SW480 (cell line): ENCODE measurements at regions not wholly inside any gene's neighbourhood (a gene's known extent, or its start where the extent isn't known, plus 50 kb on each side); places are given as distances from the start of the nearest gene placed in this dataset.
A peak's percentile ranks its signal among the peaks of the same experiment; 100 is the strongest.

Experiments
- DNase-seq: peaks from one replicate; pipeline ENCODE4 v3.0.0-alpha.2; 2016; ENCODE audit warnings: low spot score

DNA sequence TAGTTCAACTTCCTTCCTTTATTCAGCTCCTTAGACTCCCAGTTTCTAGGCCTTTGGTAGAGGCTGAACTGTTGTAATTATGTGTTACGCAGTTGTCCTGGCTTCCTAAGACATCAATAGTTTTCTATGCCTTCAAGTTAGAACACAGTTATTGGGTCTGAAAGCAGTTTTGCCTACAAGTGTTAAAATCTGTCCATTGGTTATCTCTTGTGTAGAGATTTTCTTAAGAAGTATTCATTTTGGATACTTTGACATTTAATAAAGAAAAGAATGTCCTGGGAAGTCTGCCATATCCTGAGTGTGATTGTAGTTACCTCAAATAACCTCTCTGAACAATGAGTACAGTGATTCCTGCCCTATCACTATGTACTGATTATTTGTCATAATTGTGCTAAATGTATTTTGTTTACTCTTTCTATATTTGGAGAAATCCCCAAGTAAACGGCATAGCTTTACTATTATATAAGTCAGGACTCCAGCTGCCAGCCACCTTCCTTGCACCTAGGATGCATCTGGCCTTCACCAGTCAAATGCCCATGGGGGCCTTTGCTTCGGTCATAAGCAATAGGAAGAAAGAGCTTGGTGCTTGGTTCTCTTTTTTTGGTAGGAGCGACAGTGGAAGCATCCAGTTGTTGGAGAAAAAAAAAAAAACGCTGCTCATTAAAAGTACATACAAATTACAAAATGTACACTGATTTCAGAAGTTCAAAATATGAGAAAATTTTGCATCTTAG, 449.5 kb upstream of the PKDCC start:
- DNase-seq, result no peak

DNA sequence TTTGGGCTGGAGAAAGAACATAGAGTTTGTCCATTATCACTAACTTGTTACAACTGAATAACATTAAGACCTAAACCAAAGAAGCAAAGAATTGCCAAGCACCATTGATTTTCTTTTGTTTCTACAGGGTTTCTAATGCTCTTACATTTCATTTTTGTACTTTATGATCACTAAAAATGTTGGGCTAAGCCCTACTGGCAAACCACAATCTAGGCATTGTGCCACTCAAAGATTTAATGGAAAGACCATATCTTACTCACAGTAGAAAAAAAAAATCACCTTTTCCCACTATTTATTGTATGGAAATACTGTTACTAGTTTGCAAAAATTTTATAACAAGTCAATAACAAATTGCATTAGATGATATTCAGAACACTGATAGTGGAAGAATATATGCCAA, 447.4 kb upstream of the PKDCC start:
- DNase-seq, result no peak

DNA sequence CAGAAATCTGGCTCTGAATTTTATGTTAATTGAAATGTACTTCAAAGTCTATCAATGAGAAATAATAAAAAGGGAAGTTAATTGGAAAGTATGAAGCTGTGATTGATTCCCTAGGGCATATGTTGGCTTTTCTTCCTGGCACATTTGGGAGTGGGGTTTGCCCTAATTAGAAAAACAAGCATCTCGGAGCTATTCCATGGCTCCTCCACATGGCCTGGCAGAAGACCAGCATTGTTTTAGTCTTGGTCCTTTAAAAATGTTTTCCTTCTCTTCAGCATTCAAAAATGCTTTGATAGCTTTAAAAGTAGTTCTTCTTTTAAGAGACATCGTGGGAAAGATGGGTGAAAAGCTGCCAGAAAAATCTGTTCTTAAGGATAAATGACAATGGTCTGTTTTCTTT, 445.5 kb upstream of the PKDCC start:
- no peak for DNase-seq

DNA sequence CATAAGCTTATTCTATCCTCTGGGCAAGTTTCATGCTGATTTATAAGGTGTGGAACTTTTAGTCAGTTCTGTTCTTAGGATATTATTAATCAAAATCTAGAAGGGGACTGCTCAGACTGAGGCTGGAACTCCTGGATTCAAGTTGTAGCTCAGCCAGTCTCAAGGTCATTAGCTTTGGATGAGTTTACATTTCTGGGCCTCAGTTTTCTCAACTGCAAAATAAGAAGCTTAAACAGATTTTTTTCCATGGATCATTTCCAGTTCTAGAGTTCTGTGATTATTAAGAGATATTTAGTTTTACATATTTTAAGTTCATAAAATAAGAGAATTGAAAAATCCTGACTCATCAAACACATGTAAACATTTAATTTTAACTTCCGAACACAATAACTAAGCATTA, 442.5 kb upstream of the PKDCC start:
- DNase-seq, result no peak

DNA sequence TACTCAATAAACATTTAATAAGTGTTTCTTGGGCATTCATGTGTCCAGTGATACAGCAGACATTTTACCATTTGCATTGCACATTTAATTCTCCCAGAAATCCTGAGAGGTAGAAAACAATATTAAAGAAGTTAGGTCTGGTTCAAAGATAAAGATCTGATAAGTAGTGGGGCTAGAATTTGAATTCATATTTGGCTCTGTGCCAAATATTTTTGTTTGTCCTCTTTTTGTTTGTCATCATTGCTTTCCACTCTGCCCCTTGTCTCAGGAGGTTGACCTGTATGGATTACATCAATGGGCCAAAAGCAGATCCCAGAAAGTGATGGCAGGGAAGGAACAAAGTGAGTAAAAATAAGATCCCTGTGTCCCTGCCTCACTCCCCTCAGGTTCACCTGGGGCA, 441.9 kb upstream of the PKDCC start:
- DNase-seq, result no peak

DNA sequence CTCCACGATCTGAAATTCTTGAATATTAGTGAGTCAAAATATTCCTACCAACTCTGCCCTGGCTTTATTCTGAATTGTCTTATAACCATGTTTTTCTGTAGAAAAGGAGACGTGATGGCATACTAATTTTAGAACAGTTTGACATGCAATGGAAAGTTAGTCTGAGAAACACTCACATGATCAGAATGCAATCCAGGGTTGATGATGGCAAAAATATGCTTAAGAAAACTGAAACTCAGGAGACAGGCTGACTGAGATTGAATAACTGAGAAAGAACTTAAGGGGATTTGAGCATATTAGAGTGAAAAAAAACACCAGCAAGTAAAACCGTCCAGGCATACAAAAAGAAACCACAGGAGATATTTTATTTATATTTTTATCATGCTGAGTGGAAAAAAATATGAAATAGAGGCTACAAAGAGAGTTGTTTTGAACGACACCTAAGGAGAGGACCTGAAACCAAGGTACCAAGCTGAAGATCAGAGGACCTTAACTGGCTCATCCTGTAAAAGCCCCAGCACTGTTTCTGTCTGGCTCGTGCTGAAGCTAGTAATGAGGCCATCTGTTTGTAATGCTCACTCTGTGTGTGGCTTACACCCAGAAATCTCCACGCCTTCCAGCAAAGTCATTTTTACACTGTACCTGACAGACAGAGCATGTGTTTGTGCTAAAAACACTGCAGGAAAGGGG, 437.2 kb upstream of the PKDCC start:
- no peak for DNase-seq

DNA sequence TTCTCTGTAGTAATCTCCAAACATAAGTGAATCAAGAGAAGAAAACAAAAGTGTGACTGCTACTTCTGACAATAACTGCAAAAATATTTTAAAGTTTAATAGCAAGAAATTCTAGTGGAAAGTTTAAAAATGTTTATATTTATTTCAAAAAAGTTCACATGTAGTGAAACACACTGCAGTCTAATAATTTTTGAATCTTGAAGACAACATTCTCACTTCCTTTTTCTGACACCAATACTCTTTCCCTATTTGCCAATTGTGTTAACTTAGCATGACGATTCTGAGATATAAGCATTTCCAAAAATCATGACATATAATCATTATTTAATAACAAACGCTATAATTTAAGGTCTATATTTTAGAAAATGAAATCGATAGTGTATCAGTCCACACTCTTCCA, 429.1 kb upstream of the PKDCC start:
- DNase-seq, result no peak

DNA sequence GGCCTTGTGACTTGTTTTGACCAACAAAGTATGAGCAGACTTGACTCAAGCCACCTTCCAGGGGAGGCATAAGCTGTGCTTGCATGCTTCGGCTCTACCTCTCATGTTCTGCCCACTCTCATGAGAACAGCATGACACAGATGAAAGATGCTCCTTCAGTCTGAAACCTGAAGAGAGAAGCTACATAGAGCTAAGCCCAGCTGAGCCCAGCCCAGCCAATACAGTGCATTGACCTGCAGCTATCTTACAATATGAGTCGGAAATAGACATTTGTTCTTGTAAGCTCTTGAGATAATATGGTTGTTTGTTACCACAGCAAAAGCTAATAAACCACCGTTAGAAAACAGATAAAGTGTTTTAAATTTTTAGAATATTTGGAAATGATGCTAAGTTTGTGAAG, 426.7 kb upstream of the PKDCC start:
- DNase-seq, result no peak

DNA sequence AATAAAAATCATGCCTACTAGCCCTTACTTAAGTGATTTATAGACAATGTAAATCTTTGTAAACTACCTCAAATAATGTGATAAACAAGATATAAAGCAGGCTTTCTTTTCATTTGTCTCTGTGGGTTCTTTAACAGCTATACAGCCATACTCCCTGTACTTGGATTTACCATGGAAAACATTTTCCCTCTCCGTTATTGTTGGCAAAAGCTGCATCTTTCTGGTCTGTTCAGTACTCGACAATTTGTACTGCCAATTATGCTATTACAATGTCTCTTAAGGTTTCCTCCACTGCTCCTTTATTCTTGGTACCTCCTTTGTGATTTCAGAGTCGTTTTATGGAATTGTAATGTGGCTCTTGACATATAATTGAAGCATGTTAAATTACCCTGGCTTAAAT, 426.3 kb upstream of the PKDCC start:
- no peak for DNase-seq

DNA sequence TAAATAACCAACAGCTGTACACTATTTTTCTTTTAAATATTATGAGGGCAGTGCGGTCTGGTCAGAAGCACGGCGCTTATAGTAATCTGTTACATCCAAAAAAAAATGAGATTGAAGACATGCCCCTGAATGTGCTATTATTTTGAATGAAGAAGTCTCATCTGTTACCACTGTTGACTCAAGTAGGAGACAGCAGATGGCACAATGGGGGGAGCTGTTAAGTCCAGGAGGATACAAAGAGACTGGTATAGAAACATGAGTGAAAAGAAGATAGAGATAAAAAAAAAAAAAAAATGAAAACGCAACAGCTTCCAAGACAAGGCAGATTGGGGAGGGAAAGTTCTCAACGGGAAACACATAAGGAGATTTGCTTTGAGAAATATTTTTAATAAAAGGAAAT, 425.5 kb upstream of the PKDCC start:
- DNase-seq, result no peak

DNA sequence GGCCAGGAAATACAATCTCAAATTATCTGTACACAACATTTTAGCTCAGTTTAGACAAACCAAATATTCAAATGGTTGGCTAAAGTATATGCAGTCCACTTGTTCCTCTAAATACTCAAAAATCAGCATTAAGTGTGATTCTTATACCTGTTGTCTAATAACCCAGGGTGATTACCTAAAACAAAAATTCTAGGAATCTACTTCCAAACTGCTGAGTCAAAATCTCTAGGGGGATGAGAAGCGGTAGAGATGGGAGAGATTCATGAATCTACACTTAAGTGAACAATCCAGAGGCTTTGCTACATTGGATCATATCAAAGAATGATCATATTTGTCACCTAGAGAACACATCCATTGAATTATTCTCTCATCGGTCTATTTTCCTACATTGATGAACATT, 420.9 kb upstream of the PKDCC start:
- no peak for DNase-seq

DNA sequence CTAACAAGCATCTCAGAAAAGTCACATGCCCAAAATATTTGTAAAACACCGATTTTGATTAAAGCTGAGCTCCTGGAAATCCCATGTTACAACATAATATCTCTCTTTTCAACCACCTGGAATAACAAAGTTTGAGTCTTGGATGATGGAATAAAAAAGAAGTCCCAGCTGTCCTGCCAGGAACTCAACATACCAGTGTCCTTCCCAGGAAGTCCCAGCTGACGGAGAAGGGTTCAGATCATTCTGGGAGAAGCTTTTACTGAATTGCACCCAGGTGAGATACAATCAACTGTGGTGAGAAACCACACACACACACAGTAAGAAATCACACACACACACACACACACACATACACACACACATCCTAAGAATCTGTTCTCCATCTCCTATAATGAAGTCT, 413.1 kb upstream of the PKDCC start:
- DNase-seq, result no peak

DNA sequence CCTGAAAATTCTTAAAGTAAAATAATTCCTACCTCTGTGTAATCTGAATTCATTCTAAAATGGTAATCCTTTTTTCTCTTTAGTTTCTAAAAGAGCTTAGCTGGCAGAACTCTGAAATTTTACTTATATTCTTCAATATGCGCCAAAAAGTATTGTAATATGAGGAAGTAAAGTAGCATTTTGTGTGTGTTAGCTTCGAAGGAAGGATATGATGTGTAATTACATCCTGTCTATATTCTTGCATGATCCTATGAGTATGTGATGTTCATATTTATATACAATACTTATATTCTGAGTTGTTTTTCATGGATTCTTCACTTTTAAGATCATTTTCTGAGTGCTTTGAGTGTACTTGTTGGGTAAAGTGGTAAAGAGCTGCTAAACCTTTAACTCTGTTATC, 402.9 kb upstream of the PKDCC start:
- DNase-seq, result no peak

DNA sequence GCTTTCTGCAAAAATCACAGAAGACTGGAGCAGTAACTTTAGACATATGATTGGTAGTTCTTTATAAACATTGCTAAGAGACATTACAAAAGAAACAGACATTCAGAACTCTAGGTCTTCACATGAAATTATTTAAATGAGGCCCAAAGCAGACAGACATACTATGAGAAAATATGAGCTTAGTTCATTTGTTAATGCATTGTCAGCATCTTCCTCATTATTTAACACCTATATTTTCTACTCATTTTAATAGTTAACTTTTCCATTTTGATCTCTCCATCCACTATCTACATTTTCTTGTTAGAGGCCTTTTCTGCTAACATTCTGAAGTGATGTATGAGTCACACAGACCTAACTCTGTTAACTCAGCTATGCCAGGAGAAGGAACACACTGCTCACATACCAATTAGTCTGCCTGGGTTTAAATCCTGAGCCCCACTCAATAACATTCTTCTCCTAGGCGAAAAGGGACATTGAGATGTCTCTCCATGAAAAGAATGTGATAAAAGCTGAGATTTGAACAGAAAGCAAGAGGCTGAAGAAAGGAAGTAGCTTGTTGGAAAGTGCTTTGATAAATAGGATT, 400.3 kb upstream of the PKDCC start:
- no peak for DNase-seq

DNA sequence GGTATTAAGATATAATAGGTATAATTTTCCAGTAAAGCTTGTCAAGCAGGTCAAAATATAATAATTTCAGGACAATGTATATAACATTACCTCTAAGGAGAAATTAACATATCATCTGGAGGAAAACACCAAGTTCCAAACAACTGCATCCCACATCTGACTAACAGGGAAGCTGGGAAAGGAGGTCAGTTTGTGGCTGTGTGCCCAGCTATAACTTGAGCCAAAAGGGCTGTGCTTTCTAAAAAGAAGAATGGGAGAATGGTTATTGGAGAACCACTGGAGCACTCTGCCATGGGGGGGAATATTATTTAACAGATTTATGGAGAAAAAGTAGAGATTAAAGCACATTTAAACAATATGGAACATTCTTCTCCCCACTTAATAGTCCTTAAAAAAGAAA, 390.6 kb upstream of the PKDCC start:
- DNase-seq, result no peak

DNA sequence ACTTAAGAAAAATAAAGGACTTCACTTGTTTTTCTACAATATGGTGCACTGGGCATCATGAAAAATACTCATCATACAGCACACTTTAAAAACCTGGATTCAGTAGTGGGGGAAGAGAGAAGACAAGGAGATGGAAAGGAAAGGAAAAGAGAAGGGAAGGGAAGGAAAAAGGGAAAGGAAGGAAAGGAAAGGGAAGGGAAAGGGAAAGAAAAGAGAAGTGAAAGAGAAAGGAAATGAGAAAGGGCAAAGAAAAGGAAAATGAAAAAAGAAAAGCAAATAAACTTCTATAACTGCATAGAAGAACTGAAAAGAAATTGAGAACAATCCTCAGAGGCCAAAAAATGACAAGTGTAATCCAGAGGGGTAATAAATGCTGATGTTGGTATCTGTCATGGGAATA, 388.1 kb upstream of the PKDCC start:
- no peak for DNase-seq

DNA sequence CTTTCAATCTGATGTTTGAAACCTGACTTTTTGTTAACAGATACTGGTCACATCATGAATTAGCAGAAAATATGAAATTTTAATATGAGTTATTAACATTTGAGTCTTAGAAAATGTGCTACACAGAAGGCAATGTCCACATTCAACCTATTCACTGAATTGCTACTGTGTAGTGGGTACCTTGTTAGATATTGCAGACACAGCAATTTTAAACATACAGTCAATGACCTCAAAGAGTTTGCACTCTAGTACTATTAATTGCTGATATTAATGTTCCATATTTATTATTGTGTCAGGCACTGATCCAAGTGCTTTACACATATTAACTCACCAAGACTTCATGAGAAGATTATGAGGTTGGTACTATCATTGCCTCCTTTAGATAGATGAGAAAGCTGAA, 385.4 kb upstream of the PKDCC start:
- DNase-seq, result no peak

DNA sequence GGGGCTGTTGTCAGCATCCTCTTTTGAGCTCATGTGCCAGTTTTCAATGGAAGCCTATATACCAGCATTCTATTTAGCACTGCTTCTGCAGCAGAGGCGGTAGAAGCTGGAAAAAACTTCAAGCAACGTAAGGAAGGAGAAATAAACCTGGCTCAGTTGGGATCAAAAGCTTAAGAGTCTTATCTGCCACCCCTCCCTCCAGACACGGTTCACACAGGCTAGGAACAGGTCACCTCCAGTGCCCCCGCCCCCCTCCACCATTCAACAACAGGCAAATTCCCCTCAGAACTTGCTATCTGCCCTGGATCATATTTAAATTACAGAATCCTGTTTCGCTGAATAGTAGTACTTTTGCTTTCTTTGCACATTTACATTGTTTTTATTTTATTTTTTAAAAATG, 384.8 kb upstream of the PKDCC start:
- no peak for DNase-seq

DNA sequence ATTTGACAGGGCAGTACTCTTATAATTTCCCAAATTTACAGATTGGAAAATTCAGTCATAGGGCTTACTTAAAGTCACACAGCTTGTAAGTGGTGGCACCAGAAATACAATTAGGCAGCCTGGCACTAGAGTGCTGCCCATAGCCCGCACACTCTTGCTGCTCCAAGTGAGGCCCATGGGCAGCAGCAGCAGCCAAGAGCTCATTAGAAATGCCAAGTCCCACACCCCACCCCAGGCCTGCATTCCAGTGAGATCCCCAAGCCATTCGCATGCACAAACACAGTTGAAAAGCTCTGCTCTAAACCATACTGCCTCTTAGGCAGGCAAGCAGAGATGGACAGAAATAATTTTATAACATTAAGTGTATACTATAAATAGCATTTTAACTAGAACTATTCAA, 379.3 kb upstream of the PKDCC start:
- DNase-seq, result peak; percentile 5

DNA sequence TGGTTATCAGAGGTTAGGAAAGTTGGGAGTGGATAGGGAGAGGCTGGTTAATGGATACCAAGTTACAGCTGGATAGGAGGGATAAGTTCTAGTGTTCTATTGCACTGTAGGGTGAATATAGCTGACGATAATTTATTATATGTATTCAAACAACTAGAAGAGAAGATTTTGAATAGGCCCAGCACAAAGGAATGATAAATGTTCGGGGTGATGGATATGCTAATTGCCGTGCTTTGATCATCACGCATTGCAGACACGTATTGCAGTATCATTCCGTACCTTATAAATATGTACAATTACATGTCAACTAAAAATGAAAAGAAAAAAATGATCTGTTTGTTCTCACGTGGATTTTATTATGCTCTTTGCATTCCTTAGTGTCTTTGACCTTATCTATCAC, 369.2 kb upstream of the PKDCC start:
- no peak for DNase-seq

DNA sequence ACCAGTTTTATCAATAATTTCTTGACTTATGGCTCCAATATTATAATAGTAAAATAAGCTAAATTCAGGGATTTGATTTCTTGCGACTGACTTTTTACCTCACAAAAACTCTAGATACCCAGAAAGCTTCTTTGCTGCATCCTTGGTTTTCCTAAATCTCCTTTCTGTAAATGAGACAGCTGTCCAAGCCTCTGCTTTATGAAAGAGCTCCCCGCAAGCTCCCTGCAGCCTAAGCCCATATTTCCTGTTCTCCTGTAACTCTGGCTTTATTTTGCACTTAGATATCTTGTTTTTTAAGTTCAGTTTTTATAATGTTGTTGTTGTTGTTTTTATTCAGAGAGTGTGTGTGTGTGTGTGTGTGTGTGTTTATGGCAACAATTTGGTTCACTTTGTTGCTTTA, 361.7 kb upstream of the PKDCC start:
- DNase-seq, result no peak

DNA sequence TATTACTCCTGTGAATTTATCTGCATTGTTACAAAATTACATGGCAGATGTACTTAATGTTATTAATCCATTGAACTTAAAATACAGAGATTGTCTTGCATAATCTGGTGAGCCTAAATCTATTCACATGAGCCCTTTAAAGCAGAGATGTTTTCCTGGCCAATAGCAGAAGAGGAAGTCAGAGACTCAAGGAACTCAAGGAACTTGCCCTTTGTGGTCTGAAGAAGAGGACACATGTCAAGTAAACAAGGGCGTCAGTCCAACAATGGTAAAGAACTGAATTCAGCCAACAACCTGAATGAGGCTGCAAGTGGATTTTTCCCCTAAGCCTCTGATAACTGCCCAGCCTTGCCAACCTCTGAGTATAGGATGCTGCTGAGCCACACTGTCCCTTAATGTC, 356.3 kb upstream of the PKDCC start:
- no peak for DNase-seq

DNA sequence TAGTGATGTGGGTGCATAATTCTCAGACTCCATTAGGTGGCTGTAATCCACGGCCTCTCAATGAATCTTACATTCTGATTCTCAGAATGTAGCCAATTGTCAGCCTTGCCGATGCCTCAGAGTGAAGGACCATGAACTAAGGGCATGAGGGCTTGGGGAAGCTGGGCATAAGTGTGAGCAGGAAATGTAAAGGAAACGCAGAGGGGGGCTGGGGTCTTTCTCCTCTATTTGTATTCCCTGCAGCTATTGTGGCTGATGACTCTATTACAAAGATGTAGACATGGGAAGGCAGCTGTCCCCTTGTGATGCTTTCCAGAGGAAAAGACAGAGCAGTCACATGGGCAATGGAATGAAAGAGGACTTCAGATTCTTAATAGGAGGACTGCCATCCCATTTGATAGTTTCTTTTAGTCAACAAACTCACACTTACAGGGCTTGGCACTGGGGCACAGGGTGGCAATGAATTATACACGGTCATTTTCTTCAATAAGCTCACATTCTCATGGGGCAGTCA, 353.2 kb upstream of the PKDCC start:
- DNase-seq, result no peak
